HG03342 (cell line): ENCODE measurements at regions not wholly inside any gene's neighbourhood (a gene's known extent, or its start where the extent isn't known, plus 50 kb on each side); places are given as distances from the start of the nearest gene placed in this dataset.

Experiments used
- ATAC-seq: cut with Tn5 transposase; IDR thresholded peaks from one replicate; pipeline ENCODE4 v1.9.1; 2021; ENCODE audit warnings: mild to moderate bottlenecking, moderate library complexity; ENCODE audit not compliant: unreplicated experiment

GRCh38 chr11:23542816-23543215, 682.5 kb upstream of the CCDC179 start:
- no peak for ATAC-seq

DNA sequence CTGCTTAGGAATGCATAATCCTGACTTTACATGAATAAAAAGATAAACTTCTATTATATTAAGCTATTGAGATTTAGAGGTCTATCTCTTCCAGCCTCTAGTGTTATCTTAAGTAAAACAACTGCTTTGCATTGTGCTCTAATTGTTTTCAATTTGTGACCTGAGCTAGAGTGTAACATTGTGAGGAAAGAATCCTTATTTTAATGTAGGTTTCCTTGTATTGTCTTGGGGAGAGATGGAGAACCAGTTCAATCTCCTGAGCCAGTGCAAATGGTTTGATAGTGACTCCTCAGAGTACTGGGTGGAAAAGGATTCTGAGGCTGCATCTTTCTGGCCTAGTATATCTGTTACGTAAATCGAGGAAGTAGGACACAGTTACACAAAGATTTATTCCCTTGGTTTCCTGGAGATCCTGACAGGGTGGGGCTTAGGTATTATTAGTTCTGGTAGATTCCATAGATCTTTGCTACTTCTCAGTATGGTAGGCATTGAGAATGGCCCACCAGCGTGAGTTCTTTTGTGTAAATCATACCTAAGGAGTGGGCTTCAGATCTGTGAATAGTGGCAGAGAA, 683.5 kb upstream of the CCDC179 start:
- ATAC-seq: no peak

DNA sequence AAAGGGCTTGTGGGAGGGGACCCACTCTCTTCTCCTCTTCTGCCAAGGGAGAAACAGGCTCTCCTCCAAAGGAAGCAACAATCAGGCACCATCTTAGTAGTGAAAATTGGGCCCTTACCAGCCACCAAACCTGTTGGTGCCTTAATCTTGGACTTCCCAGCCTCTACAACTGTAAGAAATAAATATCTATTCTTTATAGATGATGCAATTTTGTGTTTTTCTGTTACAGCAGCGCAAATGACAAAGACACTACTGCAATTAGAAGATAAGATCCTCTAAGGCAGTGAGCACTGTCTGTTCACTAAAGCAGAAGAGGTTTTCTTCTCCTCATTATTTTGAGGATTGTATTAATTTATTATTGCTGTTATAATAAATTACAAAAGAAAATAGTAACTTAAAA, 691.4 kb upstream of the CCDC179 start:
- ATAC-seq: no peak

DNA sequence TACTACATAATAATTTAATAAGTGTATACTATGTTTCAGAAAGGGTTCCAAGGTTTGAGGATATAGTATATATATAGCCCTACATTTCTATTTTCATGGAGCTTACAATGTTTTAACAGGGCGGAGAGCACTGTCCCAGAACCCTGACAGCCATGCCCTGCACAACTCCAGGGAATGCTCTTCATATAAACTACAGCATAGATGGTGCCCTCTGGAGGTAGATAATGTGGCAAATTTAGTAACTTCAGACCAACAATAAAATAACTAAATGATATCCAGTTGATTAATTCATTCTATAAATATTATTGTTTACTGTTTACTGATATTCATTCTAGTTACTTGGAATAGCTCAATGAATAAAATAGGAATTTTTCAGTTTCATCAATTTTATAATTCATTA, 693.7 kb upstream of the CCDC179 start:
- ATAC-seq: no peak

DNA sequence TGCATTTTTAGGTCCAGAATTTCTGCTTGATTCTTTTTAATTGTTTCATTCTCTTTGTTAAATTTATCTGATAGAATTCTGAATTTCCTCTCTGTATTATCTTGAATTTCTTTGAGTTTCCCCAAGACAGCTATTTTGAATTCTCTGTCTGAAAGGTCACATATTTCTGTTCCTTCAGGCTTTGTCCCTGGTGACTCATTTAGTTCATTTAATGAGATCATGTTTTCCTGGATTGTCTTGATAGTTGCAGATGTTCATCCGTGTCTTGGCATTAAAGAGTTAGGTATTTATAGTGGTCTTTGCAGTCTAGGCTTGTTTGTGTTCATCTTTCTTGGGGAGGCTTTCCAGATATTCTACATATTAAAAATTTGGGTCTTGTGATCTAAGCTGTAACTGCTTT, 694.8 kb upstream of the CCDC179 start:
- ATAC-seq: no peak

- no peak for ATAC-seq
Observed at GRCh38 chr11:23556163-23556750, 696.0 kb upstream of the CCDC179 start.

DNA sequence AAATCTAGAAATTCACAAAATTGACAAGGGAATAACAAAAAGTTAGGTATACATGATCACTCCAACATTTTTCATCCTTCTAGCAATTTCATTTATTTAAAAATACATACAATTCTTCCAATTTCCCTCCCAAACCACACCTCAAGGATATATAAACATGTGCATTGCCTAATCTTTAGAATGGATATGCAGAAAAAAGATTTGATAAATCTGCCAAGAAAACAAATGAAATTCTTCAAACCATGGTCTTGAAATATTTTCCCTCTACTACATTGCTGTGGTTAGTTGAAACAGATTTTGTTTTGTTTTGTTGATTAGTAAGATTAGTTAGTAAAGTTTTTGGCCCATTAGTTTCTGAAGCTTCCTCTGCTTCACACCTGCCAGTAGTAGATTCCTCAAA, 703.3 kb upstream of the CCDC179 start:
- no peak for ATAC-seq

- no peak for ATAC-seq
Observed at GRCh38 chr11:23564370-23564769, 704.1 kb upstream of the CCDC179 start.

DNA sequence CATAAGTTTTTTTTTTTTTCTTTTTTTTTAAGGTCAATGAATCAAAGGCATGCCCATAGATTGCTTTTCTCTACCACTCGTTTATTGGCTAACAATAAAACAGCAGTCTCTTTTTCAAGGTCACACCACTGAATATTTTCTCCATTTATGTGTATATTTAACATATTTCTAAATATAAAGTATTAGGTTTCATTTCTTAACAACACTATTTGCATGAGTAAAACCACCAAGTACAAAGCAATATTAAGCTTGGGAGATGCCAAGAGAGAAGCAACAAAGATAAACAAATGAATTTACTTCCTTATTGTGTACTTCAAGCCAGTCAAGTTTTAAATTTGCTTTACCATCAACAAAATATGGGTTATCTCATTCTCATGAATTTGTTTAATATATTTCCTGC, 708.9 kb upstream of the CCDC179 start:
- ATAC-seq: no peak

GRCh38 chr11:23569547-23569946, 709.3 kb upstream of the CCDC179 start:
- ATAC-seq: no peak

DNA sequence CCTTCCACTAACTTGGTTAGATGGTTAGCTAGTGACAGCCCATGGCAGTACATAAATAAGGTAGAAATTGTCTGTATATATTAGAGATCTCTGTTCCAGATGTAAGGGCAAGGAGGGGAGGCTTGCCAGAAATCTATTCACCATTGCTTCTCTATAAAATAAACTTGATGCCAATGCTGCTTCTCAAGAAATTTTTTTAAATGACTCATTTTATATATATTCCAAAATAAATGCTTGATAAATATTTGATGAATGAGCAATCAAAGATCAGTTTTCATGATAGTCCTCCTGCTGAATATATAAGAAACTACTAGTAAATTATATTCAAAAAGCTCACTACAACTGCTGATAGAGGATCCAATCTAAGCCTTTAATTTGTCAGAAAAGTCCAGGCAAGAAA, 710.6 kb upstream of the CCDC179 start:
- no peak for ATAC-seq

- ATAC-seq: no peak
Observed at GRCh38 chr11:23573429-23573828, 713.2 kb upstream of the CCDC179 start.

GRCh38 chr11:23574149-23574548, 713.9 kb upstream of the CCDC179 start:
- no peak for ATAC-seq

DNA sequence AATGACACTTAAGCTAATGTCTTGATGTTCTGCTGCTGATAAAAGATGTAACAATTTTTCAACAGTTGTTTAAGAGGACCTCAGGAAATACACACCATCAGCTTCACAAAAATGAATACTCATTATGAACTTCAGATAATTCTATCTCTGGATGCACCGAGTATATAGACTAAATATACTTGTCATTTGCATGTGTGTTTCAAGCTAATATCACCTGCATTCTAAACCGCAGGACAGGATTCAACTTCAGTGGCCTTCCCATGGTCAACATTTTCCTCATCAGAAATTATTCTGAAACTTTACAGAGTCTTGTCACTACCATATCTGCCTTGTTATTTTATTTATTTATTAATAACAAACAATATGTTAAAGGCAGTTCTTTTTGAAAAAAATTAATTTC, 717.0 kb upstream of the CCDC179 start:
- ATAC-seq: no peak

DNA sequence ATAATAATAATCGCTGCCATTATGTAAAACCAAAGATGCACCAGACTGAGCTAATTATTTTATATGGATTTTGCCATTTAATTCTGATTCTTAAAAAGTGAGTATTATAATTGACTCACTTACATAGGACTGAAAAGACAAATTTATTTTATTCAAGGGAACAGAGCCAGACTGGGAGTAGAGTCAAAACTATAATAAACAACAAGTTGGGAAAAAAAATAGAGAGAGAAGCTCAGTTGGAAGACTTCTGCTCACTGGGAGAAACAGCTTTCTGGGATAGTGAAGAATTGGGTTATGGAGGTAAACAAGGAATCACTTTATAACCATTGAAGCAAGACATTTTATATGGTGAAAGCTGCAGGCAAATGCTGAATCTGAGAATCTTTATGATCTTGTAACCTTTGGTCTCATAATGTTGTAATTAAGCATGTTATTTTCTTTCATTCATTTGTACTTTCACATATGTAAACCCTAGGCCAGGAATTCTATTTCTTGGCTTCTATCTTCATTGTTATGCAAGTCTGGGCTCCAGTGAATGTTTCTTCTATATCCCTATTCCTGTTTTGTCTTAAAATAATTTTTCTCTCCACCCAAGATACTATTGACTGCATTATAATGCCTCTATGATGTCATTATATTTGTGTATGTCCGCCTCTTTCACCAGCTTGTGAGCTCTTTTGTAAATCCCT, 725.3 kb upstream of the CCDC179 start:
- no peak for ATAC-seq

GRCh38 chr11:23586173-23586572, 725.9 kb upstream of the CCDC179 start:
- ATAC-seq: no peak

DNA sequence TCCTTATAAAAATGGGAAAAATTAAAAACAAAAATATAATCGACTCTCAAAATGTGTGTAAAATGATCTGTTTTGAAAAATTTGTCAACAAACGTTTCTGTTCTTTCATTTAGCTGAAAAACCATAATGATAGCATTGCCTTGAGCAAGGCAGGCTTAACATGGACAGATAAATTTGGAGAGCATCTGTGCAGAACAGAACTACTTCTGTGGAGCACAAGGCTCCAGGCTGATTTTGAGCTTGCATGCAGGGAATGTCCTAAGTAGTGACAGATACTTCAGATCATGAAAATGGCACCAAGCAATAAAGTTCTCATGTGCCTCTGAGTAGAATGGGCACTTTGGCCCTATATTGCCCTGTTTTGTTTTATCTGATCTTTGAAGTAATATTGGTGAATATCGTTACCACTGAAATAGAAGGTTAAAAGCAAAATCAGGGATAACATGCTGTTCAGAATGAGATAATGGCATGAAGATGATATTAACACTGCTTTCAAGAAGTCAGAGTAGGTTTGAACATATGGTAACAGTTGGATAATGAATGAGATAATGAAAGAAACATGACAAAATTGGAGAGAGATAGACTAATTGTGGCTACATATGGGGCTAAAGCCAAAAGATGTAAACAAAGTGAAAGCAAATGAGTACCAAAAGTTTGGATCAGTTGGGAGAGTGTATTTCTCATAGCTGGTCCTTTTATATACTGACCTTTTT, 730.5 kb upstream of the CCDC179 start:
- ATAC-seq: no peak

- no peak for ATAC-seq
Observed at GRCh38 chr11:23594755-23595154, 734.5 kb upstream of the CCDC179 start.

- no peak for ATAC-seq
Observed at GRCh38 chr11:23604966-23605365, 744.7 kb upstream of the CCDC179 start.

DNA sequence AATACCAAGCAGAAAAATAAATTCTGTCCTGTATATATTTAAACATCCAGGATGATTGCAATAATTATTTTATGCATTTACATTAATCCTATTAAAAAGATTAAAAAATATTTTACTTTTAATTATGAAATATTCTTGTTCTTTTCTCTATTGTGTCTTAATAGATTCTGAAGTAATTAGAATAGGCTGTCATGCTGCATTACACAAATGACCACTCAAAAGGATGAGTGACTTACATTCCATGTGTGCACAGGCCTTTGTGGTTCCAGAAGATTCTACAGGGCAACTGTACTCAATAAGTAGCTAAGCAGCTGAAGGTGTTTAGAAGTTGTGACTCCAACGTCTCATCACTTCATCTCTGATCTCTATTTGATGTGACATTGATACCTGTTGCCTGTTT, 745.9 kb upstream of the CCDC179 start:
- ATAC-seq: no peak

- no peak for ATAC-seq
Observed at GRCh38 chr11:23611726-23612125, 751.5 kb upstream of the CCDC179 start.

- no peak for ATAC-seq
Observed at GRCh38 chr11:23620617-23621016, 760.3 kb upstream of the CCDC179 start.
